Thoracic aorta (tissue), 2 donors: ENCODE measurements at regions not wholly inside any gene's neighbourhood (a gene's known extent, or its start where the extent isn't known, plus 50 kb on each side); places are given as distances from the start of the nearest gene placed in this dataset.

Source experiments
- ATAC-seq: fragments of 150-250 bp; one replicate; pipeline ENCODE4 v1.8.0; 2017; ENCODE audit warnings: low read depth; ENCODE audit not compliant: insufficient number of reproducible peaks, low FRiP score
- DNase-seq: peaks from one replicate; pipeline ENCODE4 v3.0.0-alpha.2; 2020; ENCODE audit warnings: low spot score
- H3K27ac ChIP-seq, 2 donors: fragments of 200-600 bp; sonication (generic); 1 replicate in 1 of 2; 2 replicates in 1 of 2; pipeline ENCODE4 v1.5.1; 2016; ENCODE audit warnings: mild to moderate bottlenecking in 2 of 2, moderate library complexity in 2 of 2
- H3K27me3 ChIP-seq: fragments of 200-600 bp; sonication (generic); replicated peaks from 2 replicates; pipeline ENCODE4 v1.6.0; 2016; ENCODE audit warnings: mild to moderate bottlenecking; ENCODE audit not compliant: insufficient read depth
- H3K36me3 ChIP-seq: fragments of 200-600 bp; sonication (generic); one replicate; pipeline ENCODE4 v1.5.1; 2016
- H3K4me1 ChIP-seq, 2 donors: fragments of 200-600 bp; sonication (generic); 1 replicate in 1 of 2; 2 replicates in 1 of 2; pipeline versions ENCODE4 v1.5.1 to v1.6.0; 2016; ENCODE audit warnings: low read depth in 2 of 2, mild to moderate bottlenecking in 1 of 2; ENCODE audit not compliant: control insufficient read depth in 1 of 2
- H3K4me3 ChIP-seq: fragments of 200-600 bp; sonication (generic); 2 replicates; pipeline ENCODE4 v1.5.1; 2016; ENCODE audit warnings: mild to moderate bottlenecking
- H3K9me3 ChIP-seq: fragments of 200-600 bp; sonication (generic); 2 replicates; pipeline ENCODE4 v1.5.1; 2016
- TF ChIP-seq, protein P1 (sequence below): fragments of 200-600 bp; sonication (generic); IDR thresholded peaks from one replicate; pipeline ENCODE4 v1.5.1; 2019; ENCODE audit warnings: antibody characterized with exemption

- TF ChIP-seq, protein P1, sequence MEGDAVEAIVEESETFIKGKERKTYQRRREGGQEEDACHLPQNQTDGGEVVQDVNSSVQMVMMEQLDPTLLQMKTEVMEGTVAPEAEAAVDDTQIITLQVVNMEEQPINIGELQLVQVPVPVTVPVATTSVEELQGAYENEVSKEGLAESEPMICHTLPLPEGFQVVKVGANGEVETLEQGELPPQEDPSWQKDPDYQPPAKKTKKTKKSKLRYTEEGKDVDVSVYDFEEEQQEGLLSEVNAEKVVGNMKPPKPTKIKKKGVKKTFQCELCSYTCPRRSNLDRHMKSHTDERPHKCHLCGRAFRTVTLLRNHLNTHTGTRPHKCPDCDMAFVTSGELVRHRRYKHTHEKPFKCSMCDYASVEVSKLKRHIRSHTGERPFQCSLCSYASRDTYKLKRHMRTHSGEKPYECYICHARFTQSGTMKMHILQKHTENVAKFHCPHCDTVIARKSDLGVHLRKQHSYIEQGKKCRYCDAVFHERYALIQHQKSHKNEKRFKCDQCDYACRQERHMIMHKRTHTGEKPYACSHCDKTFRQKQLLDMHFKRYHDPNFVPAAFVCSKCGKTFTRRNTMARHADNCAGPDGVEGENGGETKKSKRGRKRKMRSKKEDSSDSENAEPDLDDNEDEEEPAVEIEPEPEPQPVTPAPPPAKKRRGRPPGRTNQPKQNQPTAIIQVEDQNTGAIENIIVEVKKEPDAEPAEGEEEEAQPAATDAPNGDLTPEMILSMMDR: no peak
- DNase-seq: no peak
- no peak overlapping the region for H3K27ac ChIP-seq
- no peaks in the 10 kb centered on the region for H3K27me3 ChIP-seq
- no peaks in the 10 kb centered on the region for H3K9me3 ChIP-seq
- no peaks in the 10 kb centered on the region for H3K4me1 ChIP-seq
- no peak for ATAC-seq
- no peaks in the 10 kb centered on the region for H3K36me3 ChIP-seq
- no peak overlapping the region for H3K4me3 ChIP-seq
Measured at GRCh38 chr11:23221366-23221765, 361.1 kb upstream of the CCDC179 start.

DNA sequence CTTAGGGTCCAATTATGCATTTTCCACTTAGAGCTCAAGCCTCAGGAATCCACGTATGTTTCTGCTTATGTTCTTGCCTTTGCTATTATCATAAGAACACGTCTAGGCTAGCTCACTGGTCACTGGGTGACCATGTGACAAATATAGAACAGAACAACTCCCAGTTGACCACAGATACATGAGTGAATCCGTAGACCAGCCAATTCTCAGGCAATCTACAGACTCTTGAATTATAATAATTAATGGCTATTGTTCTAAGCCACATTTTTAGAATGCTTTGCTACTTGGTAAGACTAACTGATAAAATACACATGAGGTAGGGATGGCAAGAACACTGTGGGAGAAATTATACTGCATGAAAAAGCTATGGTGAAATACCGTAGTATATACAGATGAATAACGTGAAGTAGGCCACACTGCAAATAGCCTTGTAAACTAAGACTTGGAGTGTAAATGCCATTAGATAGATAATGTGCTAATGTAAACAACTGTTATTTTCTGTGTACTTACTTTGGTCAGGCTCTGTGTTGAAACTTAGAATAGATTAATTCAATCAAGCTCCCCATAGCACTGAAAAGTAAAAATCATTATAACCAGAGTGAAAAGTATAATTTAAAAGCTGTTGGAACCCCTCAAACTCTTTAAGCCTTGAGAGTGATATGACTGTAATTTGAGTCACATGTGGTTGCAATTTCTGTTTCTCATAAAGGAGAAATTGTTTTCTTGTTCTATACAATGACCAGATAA, 366.2 kb upstream of the CCDC179 start:
- DNase-seq (no peak), ATAC-seq (no peak)
- Histone ChIP-seq H3K36me3 (no peaks in the 10 kb centered on the region), H3K4me1 (no peaks in the 10 kb centered on the region), H3K9me3 (no peaks in the 10 kb centered on the region), H3K4me3 (no peak overlapping the region), H3K27me3 (no peaks in the 10 kb centered on the region), H3K27ac (no peak overlapping the region)
- TF ChIP-seq, protein P1: no peak

- TF ChIP-seq, protein P1: no peak
- Histone ChIP-seq H3K4me3 (no peak overlapping the region), H3K36me3 (no peaks in the 10 kb centered on the region), H3K9me3 (no peaks in the 10 kb centered on the region), H3K27ac (no peak overlapping the region), H3K27me3 (no peaks in the 10 kb centered on the region), H3K4me1 (no peaks in the 10 kb centered on the region)
- ATAC-seq (no peak), DNase-seq (no peak)
Measured at GRCh38 chr11:23227078-23227445, 366.8 kb upstream of the CCDC179 start.

DNA sequence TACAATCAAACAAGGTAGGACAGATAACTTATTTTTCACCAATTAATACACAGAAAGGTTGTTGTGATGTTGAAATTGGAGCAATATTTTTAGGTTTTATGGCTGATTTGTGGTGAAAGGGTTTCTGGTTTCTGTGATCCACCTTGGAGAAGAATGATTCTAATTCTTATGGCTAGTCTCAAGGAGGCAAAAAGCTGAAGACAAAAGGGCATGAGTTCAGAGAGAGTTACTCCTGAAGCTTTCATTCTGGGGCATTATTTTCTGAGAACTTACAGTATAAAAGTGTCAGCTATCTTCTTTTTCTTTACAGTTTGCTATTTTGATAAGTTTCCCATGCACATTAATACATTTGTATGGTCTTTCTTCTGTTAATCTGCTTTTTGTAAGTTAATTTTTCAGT, 372.4 kb upstream of the CCDC179 start:
- TF ChIP-seq, protein P1: no peak
- no peaks in the 10 kb centered on the region for H3K9me3 ChIP-seq
- H3K27ac ChIP-seq: no peak overlapping the region
- ATAC-seq: no peak
- no peaks in the 10 kb centered on the region for H3K36me3 ChIP-seq
- no peaks in the 10 kb centered on the region for H3K4me1 ChIP-seq
- DNase-seq: no peak
- H3K27me3 ChIP-seq: no peaks in the 10 kb centered on the region
- no peak overlapping the region for H3K4me3 ChIP-seq

DNA sequence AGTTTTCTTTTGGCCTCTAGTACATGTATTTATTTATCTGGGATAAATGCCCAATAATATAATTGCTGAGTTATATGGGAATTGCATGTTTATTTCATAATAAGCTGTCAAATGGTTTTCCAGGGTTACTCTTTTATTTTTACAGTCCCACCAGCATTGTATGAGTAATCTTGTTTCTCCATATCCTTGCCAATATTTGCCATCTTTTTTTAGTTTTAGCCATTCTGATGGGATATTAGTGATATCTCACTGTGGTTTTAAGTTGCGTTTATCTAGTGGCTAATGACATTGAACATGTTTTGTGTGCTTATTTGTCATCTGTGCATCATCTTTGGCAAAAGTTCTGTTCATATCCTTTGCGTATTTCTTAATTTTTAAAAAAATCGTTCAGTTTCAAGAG, 372.8 kb upstream of the CCDC179 start:
- H3K4me3 ChIP-seq: no peak overlapping the region
- DNase-seq: no peak
- H3K9me3 ChIP-seq: no peaks in the 10 kb centered on the region
- ATAC-seq: no peak
- H3K36me3 ChIP-seq: no peaks in the 10 kb centered on the region
- TF ChIP-seq, protein P1: no peak
- H3K27ac ChIP-seq: no peak overlapping the region
- H3K27me3 ChIP-seq: no peaks in the 10 kb centered on the region
- H3K4me1 ChIP-seq: no peaks in the 10 kb centered on the region
